B cell (primary cell): ENCODE measurements at regions not wholly inside any gene's neighbourhood (a gene's known extent, or its start where the extent isn't known, plus 50 kb on each side); places are given as distances from the start of the nearest gene placed in this dataset.

Experiments
- ATAC-seq: fragments of 200-7000 bp; cut with Tn5 transposase; one replicate; pipeline ENCODE4 v1.10.0; 2021; ENCODE audit warnings: low read depth, mild to moderate bottlenecking, moderate number of reproducible peaks, moderate library complexity
- CTCF ChIA-PET: fragments of 350-600 bp; sonication (Branson Sonifier 250); formaldehyde crosslinking; loops from one replicate; lab custom pipeline; 2021; ENCODE audit warnings: antibody characterized with exemption, inconsistent platforms; lab: Charles Lee
- POLR2A ChIA-PET: fragments of 350-600 bp; sonication (Branson Sonifier 250); formaldehyde crosslinking; loops from one replicate; lab custom pipeline; 2021; ENCODE audit warnings: antibody characterized with exemption; lab: Charles Lee
- DNase-seq: peaks from one replicate; pipeline ENCODE4 v3.0.0; 2013
- H2AFZ ChIP-seq: 2 replicates; pipeline ENCODE4 v1.6.1; 2012; ENCODE audit warnings: mild to moderate bottlenecking, low read depth, low read length; ENCODE audit not compliant: insufficient read depth, poor library complexity, severe bottlenecking
- H3K27ac ChIP-seq, 2 donors: 1 replicate in 1 of 2; 2 replicates in 1 of 2; pipeline ENCODE4 v1.5.1; 2012 to 2013; ENCODE audit warnings: low read length in 2 of 2, mild to moderate bottlenecking in 2 of 2, moderate library complexity in 1 of 2
- H3K27me3 ChIP-seq, 4 experiments: fragments of 200-600 bp in 1 of 4; sonication (generic) in 1 of 4; replicated peaks in 1 of 4; 1 replicate in 2 of 4; 2 replicates in 2 of 4; pipeline versions ENCODE4 v1.6.1 to v1.7.0; 2013 to 2016; ENCODE audit warnings: low read length in 3 of 4, mild to moderate bottlenecking in 2 of 4, mixed read lengths in 1 of 4, moderate library complexity in 1 of 4; ENCODE audit not compliant: insufficient read depth in 4 of 4, control insufficient read depth in 3 of 4; ENCODE audit errors: control extremely low read depth in 1 of 4
- H3K36me3 ChIP-seq, 2 experiments: replicated peaks in 1 of 2; 1 replicate in 1 of 2; 2 replicates in 1 of 2; pipeline versions ENCODE4 v1.6.1 to v1.7.1; 2013; ENCODE audit warnings: low read length in 1 of 2; ENCODE audit not compliant: insufficient read depth in 2 of 2, control insufficient read depth in 1 of 2; ENCODE audit errors: control extremely low read depth in 1 of 2, extremely low read depth in 1 of 2
- H3K4me1 ChIP-seq, 2 donors: fragments of 200-600 bp in 1 of 2; sonication (generic) in 1 of 2; 1 replicate in 1 of 2; 2 replicates in 1 of 2; pipeline versions ENCODE4 v1.5.1 to v1.6.1; 2013 to 2017; ENCODE audit warnings: low read length in 2 of 2; ENCODE audit not compliant: control insufficient read depth in 2 of 2, insufficient read depth in 2 of 2
- H3K4me2 ChIP-seq: replicated peaks from 2 replicates; pipeline ENCODE3; 2012; ENCODE audit warnings: mild to moderate bottlenecking, low read depth, low read length; ENCODE audit not compliant: poor library complexity, severe bottlenecking
- H3K4me3 ChIP-seq, 5 experiments: fragments of 200-600 bp in 1 of 5; sonication (generic) in 1 of 5; 1 replicate in 3 of 5; 2 replicates in 2 of 5; pipeline versions ENCODE4 v1.5.1 to v1.7.0; 2011 to 2016; ENCODE audit warnings: low read length in 4 of 5, mild to moderate bottlenecking in 4 of 5, low read depth in 2 of 5, control low read depth in 1 of 5, moderate library complexity in 1 of 5; ENCODE audit not compliant: insufficient read depth in 1 of 5; ENCODE audit errors: control extremely low read depth in 1 of 5, extremely low read depth in 1 of 5
- H3K79me2 ChIP-seq: fragments of 200-600 bp; sonication (generic); one replicate; pipeline ENCODE4 v1.6.0; 2016; ENCODE audit warnings: low read length; ENCODE audit not compliant: control insufficient read depth, insufficient read depth
- H3K9ac ChIP-seq: fragments of 200-600 bp; sonication (generic); 2 replicates; pipeline ENCODE4 v1.6.1; 2017; ENCODE audit warnings: mild to moderate bottlenecking, low read length, moderate library complexity
- H3K9me3 ChIP-seq, 3 donors: one replicate each; pipeline versions ENCODE4 v1.6.1 to v1.7.1; 2013; ENCODE audit warnings: low read length in 2 of 3; ENCODE audit not compliant: control insufficient read depth in 2 of 3, insufficient read depth in 1 of 3; ENCODE audit errors: control extremely low read depth in 1 of 3
- H4K20me1 ChIP-seq: 2 replicates; pipeline ENCODE4 v1.6.0; 2012; ENCODE audit warnings: mild to moderate bottlenecking, low read length; ENCODE audit not compliant: insufficient read depth, control insufficient read depth, poor library complexity, severe bottlenecking
- H3K27ac Mint-ChIP-seq: one replicate; pipeline ENCODE4 v1.8.0; 2021; ENCODE audit warnings: mixed read lengths
- H3K27me3 Mint-ChIP-seq: one replicate; pipeline ENCODE4 v1.8.0; 2021; ENCODE audit warnings: mixed read lengths
- H3K4me1 Mint-ChIP-seq: one replicate; pipeline ENCODE4 v1.8.0; 2021; ENCODE audit warnings: mixed read lengths
- H3K4me3 Mint-ChIP-seq: one replicate; pipeline ENCODE4 v1.8.0; 2021; ENCODE audit warnings: mixed read lengths
- H3K9me3 Mint-ChIP-seq: one replicate; pipeline ENCODE4 v1.8.0; 2022; ENCODE audit warnings: mixed read lengths; ENCODE audit not compliant: insufficient read depth
- EZH2 ChIP-seq: IDR thresholded peaks from 2 replicates; pipeline ENCODE4 v1.6.1; 2012; ENCODE audit warnings: borderline replicate concordance, low read depth, mild to moderate bottlenecking, moderate library complexity, low read length; ENCODE audit not compliant: insufficient read depth, poor library complexity, severe bottlenecking
- WGBS: methylation state at CpG from one replicate; pipeline ENCODE4 v1.1.5; 2013; ENCODE audit warnings: missing lambda C conversion rate; ENCODE audit not compliant: insufficient coverage; 5-methylcytosine and 5-hydroxymethylcytosine counted together
- intact Hi-C: fragments of 100-400 bp; cut with micrococcal nuclease; formaldehyde crosslinking; loops from one replicate; pipeline ENCODE4 v1.10.0; 2022
- TF ChIP-seq, protein P1 (sequence below): fragments of 200-600 bp; IDR thresholded peaks from one replicate; pipeline ENCODE4 v1.8.0; 2022; ENCODE audit warnings: antibody characterized with exemption, mild to moderate bottlenecking

DNA sequence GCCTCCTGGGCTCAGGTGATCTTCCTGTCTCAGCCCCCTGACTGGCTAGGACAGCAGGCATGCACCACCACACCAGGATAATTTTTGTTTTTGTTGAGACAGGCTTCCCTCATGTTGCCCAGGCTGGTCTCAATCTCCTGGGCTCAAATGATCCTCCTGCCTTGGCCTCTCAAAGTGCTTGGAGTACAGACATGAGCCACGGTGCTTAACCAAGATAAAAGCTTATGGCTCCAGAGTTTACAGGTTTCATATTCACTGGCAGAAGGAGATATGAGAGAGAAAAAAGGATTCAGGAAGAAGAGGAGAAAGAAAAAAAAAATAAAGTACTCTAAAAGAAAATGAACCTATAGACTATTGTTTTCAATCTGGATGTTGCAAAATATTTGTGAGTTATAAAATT lies 748.8 kb upstream of the NCAM2 start:
- H3K79me2 ChIP-seq = no peaks in the 10 kb centered on the region
- TF ChIP-seq EZH2 = no peak
- TF ChIP-seq, protein P1, sequence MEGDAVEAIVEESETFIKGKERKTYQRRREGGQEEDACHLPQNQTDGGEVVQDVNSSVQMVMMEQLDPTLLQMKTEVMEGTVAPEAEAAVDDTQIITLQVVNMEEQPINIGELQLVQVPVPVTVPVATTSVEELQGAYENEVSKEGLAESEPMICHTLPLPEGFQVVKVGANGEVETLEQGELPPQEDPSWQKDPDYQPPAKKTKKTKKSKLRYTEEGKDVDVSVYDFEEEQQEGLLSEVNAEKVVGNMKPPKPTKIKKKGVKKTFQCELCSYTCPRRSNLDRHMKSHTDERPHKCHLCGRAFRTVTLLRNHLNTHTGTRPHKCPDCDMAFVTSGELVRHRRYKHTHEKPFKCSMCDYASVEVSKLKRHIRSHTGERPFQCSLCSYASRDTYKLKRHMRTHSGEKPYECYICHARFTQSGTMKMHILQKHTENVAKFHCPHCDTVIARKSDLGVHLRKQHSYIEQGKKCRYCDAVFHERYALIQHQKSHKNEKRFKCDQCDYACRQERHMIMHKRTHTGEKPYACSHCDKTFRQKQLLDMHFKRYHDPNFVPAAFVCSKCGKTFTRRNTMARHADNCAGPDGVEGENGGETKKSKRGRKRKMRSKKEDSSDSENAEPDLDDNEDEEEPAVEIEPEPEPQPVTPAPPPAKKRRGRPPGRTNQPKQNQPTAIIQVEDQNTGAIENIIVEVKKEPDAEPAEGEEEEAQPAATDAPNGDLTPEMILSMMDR = no peak
- no peaks in the 10 kb centered on the region for H3K9me3 ChIP-seq
- no peaks in the 10 kb centered on the region for H3K27me3 ChIP-seq
- no peaks in the 10 kb centered on the region for H4K20me1 ChIP-seq
- Mint-ChIP-seq H3K27me3 (no peaks in the 10 kb centered on the region), H3K9me3 (no peaks in the 10 kb centered on the region), H3K4me1 (no peaks in the 10 kb centered on the region), H3K4me3 (no peak overlapping the region), H3K27ac (no peak overlapping the region)
- H3K27ac ChIP-seq = no peak overlapping the region
- DNase-seq = no peak
- ATAC-seq = no peak
- intact Hi-C loops = no loop called here
- CTCF ChIA-PET = no interaction called here
- no peaks in the 10 kb centered on the region for H3K36me3 ChIP-seq
- H3K9ac ChIP-seq = no peak overlapping the region
- no peak overlapping the region for H3K4me2 ChIP-seq
- no peak overlapping the region for H2AFZ ChIP-seq
- POLR2A ChIA-PET = no interaction called here
- H3K4me1 ChIP-seq = no peaks in the 10 kb centered on the region
- no CpG with 5 or more reads among the region's 1 CpG for WGBS
- H3K4me3 ChIP-seq = no peak overlapping the region

DNA sequence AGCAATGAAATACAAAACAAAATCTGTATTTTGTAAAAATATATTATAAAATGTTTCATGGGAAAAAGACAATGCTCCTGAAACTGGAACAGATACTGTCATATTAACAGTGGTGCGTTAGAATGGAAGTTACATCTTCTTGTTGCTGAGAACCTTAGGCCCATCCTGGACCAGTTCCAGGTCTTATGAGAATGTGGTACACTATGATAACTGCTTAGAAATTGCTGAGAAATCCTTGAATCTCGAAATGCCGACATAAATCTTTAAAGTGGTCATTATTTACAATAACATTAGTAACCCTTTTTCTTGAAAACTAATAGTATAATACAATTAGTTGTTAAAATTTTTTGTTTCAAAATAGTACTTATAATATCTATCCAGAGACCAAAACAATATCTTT lies 747.9 kb upstream of the NCAM2 start:
- Mint-ChIP-seq H3K4me1 (no peaks in the 10 kb centered on the region), H3K27me3 (no peaks in the 10 kb centered on the region), H3K27ac (no peak overlapping the region), H3K9me3 (no peaks in the 10 kb centered on the region), H3K4me3 (no peak overlapping the region)
- Histone ChIP-seq H3K36me3 (no peaks in the 10 kb centered on the region), H2AFZ (no peak overlapping the region), H3K27ac (no peak overlapping the region), H3K4me2 (no peak overlapping the region), H3K9me3 (no peaks in the 10 kb centered on the region), H4K20me1 (no peaks in the 10 kb centered on the region), H3K4me1 (no peaks in the 10 kb centered on the region), H3K79me2 (no peaks in the 10 kb centered on the region), H3K27me3 (no peaks in the 10 kb centered on the region), H3K4me3 (no peak overlapping the region), H3K9ac (no peak overlapping the region)
- TF ChIP-seq EZH2 = no peak
- TF ChIP-seq, protein P1 = no peak
- ATAC-seq (no peak), DNase-seq (no peak)
- WGBS = 83% methylated on average over 1 of the region's 3 CpGs
- ChIA-PET CTCF (no interaction called here), POLR2A (no interaction called here)
- intact Hi-C loops = no loop called here
